ENCODE measurements at regions not wholly inside any gene's neighbourhood (a gene's known extent, or its start where the extent isn't known, plus 50 kb on each side); places are given as distances from the start of the nearest gene placed in this dataset.
"Not testable (repeated sequence)": the region's sequence is repeated elsewhere in the genome, so short reads cannot be mapped to it uniquely, and the experiment has no call there.

DNA sequence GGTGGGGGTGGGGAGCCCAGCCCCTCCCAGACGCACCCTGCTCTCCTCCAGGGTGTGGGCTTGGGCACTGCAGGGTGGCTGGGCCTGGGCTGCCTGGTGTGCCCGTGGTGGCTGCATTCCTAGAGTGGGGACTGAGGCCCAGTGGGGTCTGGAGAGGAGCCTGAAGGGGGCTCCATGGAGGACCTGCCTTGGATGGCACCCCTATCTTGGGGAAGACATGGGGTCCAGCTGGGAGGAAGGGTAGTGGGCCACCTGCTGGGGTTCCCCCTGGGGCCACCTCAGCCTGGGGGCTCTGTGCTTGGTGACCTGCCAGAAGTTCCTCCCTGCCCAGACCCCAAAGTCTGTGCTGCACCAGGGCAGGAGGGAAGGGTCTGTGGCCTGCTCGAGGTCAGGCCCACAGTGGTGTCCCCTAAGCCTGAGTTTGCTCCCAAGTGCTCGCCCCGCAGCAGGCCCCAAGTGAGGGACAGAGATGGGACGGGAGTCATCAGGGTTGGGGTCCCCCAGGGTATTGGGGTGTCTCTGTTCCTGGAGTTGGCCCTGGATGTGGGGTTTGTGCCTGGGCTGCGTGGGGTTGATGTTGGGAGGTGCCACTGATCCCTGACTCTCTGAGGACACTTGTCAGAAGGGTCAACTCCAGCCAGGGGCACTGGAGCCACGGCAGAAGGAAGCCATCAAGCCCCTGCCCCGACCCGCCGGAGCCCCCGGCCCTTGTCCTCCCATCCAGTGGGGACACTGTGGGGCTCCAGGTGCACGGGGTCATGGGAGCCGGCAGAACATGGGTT lies 382.9 kb downstream of the TMEM121 start:
- in situ Hi-C loops (cut with HindIII; ENCODE audit: low pct_ligation_motif_present, low sequenced_read_pairs): no loop called here
- H3K27ac ChIP-seq: no peak overlapping the region
- no peaks in the 10 kb centered on the region for H3K27me3 ChIP-seq (replicated peaks)
- no peak for DNase-seq
- H3K4me3 ChIP-seq (ENCODE audit: low read depth, low read length): no peak overlapping the region
- H3K36me3 ChIP-seq (replicated peaks): no peaks in the 10 kb centered on the region
- no peak for TF ChIP-seq CTCF (IDR thresholded peaks at IDR 0.05; ENCODE audit: low read depth, low read length, missing control alignments)

- H3K36me3 ChIP-seq (replicated peaks); DNase-seq; H3K4me3 ChIP-seq (ENCODE audit: low read depth, low read length); in situ Hi-C loops (cut with HindIII; ENCODE audit: low pct_ligation_motif_present, low sequenced_read_pairs); H3K27ac ChIP-seq; H3K27me3 ChIP-seq (replicated peaks): not testable (repeated sequence)
These were observed 383.4 kb downstream of the TMEM121 start for GRCh38 chr14:105909828-105910120.

GRCh38 chr14:105910426-105910825 lies 384.0 kb downstream of the TMEM121 start:
- Histone ChIP-seq H3K4me3 (ENCODE audit: low read depth, low read length) (no peak overlapping the region), H3K27ac (no peak overlapping the region), H3K27me3 (replicated peaks) (no peaks in the 10 kb centered on the region), H3K36me3 (replicated peaks) (no peaks in the 10 kb centered on the region)
- no peak for TF ChIP-seq CTCF (IDR thresholded peaks at IDR 0.05; ENCODE audit: low read depth, low read length, missing control alignments)
- no peak for DNase-seq
- in situ Hi-C loops (cut with HindIII; ENCODE audit: low pct_ligation_motif_present, low sequenced_read_pairs): no loop called here

- Histone ChIP-seq H3K36me3 (replicated peaks) (no peaks in the 10 kb centered on the region), H3K27ac (no peak overlapping the region), H3K4me3 (ENCODE audit: low read depth, low read length) (no peak overlapping the region), H3K27me3 (replicated peaks) (no peaks in the 10 kb centered on the region)
- no peak for DNase-seq
- TF ChIP-seq CTCF (IDR thresholded peaks at IDR 0.05; ENCODE audit: low read depth, low read length, missing control alignments): no peak
- in situ Hi-C loops (cut with HindIII; ENCODE audit: low pct_ligation_motif_present, low sequenced_read_pairs): no loop called here
These were observed 384.8 kb downstream of the TMEM121 start for GRCh38 chr14:105911006-105911847.

DNA sequence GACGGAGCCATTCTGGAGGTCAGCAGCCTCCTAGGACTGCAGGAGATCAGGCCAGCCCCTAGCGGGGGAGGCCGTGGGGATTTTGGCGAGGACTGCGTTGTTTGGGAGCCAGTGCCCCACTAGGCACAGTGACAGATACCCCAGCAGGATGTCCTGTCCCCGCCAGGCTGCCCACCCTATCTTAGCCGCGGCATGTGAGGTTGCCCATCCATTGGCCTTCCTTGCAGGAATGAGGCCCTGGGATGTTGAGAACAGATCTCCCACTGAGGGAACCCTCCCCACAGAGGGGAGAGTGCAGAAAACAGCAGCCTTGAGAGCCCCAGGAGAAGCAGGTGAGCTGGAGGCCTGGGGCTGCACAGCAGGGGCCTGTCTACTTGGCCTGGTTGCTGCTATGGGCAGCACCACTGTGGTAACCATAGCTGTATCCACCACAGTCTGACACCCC lies 385.5 kb downstream of the TMEM121 start:
- H3K27me3 ChIP-seq (replicated peaks); H3K27ac ChIP-seq; DNase-seq; H3K36me3 ChIP-seq (replicated peaks); in situ Hi-C loops (cut with HindIII; ENCODE audit: low pct_ligation_motif_present, low sequenced_read_pairs); H3K4me3 ChIP-seq (ENCODE audit: low read depth, low read length): not testable (repeated sequence)

- H3K4me3 ChIP-seq (ENCODE audit: low read depth, low read length): no peak overlapping the region
- H3K36me3 ChIP-seq (replicated peaks): no peaks in the 10 kb centered on the region
- no peak for TF ChIP-seq CTCF (IDR thresholded peaks at IDR 0.05; ENCODE audit: low read depth, low read length, missing control alignments)
- no peak for DNase-seq
- in situ Hi-C loops (cut with HindIII; ENCODE audit: low pct_ligation_motif_present, low sequenced_read_pairs): no loop called here
- no peaks in the 10 kb centered on the region for H3K27me3 ChIP-seq (replicated peaks)
- H3K27ac ChIP-seq: no peak overlapping the region
These were observed 386.3 kb downstream of the TMEM121 start for GRCh38 chr14:105912641-105913180.

Data from brain microvascular endothelial cell (primary cell).